DMS153 (cell line): ENCODE measurements at regions not wholly inside any gene's neighbourhood (a gene's known extent, or its start where the extent isn't known, plus 50 kb on each side); places are given as distances from the start of the nearest gene placed in this dataset.
"Not testable (repeated sequence)": the region's sequence is repeated elsewhere in the genome, so short reads cannot be mapped to it uniquely, and the experiment has no call there.

Experiments used
- DNase-seq: peaks from one replicate; lab custom pipeline; 2025; lab: John Stamatoyannopoulos, UW

DNA sequence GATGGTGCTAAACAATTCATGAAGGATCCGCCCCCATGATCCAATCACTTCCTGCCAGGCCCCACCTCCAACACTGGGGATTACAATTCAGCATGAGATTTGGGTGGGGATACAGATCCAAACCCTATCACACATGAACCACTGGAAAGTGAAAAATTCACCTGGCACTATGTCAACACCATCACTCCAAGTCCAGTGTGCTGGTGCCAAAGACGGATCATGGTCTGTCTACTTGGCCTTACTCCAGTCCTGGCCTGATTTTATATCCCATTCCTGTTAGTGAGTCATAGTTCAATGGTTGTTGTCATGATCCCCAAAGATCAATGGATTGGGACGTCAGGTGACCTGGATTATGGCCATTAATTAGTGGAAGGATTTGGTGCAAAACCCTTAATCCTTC, 147.4 kb upstream of the RPS23 start:
- no peak for DNase-seq

DNA sequence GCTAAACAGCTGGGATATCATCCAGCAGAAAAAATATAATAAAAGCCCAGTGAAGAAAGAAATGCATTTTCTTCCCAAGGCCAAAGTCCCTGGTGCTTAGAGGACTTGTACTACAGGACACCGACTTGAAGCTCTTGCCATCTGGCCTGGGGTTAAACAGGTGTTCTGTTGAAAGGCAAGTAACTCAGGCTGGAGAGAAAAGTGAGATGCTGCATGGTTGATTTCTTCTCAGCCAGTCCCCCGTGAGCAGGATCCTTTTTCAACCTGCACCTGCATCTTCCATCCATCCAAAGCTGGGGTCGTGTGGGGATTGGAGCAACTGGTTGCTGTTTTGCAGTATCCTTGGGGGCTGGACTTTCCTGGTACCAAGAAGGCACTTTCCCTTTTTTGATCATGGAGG, 146.1 kb upstream of the RPS23 start:
- DNase-seq: no peak

DNA sequence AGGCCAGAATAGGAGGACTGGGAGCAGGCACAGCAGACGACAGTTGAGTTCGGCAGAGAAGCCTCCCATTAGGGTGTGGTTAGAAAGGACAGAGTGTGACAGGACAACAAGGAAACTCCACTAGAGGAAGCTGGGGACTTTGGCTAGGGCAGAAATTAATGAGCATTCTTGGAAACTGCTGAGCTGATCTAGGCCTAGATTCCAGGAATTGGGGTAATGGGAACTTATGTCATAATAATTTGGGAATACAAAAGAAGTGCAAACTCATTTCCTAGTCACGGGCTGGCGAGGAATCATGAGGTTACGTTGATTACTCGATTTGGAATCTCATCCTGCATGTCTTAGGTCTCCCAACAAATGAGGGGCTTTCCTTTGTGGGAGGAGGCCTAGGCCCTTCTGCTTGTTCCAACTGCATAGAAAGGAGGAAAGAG, 144.6 kb upstream of the RPS23 start:
- no peak for DNase-seq

DNA sequence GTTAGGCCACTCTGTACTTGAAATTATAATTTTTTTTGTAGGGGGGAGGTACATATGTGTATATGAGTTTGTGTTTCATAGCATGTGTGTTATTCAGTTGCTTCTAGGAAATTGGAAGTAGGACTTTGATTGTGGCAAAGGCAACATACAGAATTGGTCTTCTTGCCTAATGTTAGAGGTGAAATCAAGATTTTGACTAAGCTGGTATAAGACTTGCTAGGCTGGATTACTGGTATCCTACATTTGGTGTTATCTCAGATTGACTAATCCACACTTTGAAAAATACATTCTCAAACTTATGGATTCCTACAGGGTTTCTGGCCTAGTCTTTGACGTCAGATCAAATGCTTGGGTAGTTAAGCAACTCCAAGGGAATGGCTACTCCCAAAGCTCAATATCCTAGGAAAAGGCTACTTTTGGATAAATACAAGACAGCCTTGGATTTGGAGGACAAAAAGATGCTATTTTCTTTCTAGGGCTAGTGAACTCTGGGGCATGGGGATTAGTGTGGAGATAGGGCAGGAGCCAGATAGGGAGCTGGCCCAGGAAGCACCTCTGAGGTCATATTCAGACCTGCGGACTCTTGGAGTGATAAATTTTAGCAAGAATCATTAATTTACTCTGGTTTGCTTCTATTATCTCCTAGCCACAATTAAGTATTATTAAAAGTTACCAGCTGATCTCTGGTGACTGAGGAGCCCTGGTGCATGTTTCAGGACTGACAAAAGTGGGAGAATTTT, 144.0 kb upstream of the RPS23 start:
- DNase-seq: no peak

DNA sequence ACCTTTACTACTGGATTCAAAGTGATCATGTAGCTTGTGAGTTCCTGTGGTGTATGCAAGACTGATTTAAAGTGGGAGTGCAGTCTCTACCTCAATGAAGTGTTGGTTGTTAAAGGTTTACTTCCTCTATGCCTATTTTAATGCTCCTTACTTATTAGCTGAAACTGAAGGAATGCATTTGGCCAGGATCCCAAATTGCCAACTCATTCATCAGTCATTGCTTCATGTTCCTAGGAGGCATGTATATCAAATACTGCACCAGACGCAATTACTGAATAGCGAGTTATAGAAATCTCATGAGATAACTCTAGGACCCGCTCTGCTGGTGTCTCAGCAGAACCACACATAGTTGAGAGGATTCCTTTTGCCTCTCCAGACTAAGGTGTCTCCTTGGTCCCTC, 143.0 kb upstream of the RPS23 start:
- DNase-seq: no peak

DNA sequence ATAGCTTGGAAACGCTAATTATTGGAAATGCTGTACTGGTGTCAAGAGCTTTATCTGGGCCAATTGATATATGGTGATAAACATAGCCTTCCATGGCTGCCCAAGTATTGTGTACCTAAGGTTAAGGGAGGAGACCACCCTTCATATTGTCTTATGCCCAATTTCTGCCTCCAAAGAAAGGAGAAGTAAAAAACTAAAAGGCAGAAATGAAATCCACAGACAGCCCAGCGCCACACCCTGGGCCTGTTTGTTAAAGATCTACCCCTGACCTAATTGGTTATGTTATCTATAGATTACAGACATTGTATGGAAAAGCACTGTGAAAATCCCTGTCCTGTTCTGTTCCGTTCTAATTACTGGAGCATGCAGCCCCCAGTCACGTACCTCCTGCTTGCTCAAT, 142.4 kb upstream of the RPS23 start:
- DNase-seq: not testable (repeated sequence)

DNA sequence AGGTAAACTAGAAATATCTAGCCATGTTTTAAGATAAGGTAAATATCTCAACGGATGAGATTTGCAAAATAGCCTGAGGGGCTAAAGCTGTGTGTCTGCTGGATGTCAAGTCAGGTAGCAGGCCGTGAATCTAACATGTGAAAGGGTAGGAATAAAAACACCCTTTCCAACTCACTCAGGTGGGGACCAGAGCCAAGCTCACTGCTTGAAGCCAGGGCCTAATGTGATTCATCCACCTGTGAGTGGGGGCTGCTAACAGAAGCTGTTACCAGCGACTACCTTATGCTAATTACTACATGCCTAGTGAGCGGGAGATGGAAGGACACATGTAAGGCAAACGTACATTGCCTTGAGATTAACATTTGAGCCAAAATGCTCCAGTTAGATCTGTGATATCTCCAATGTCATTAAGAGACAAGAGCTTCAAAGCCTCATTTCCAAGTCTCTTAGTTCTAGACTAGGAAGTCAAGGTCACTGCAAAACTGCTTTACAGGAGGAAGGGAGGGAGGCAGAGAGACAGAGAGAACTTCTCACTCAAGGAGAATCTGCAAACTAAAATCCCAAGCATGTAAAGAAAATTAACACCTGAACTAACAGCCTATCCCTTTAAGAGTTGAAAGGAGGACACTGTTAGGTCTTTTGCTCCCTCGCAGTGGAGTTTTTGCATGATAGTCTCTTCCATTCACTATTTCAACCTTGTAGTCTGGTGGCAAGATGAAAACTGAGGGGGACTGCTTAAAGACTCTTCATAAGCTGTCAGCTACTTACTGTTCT, 141.6 kb upstream of the RPS23 start:
- DNase-seq: no peak

DNA sequence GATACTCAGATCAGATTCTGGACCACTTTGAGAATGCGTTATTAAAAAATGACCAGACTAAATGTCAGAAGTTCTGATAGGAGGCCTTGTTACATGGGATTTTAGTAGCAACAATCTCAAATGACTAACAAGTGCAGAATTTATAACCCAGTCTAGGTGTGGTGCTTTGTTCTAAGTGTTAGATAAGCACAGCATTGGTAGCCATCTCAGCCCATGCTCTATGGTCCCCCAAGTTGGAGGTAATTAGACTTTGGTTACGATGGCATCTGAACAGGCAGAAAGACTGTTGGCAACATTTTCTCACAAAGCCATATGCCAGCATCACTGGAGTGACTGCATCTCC, 140.4 kb upstream of the RPS23 start:
- no peak for DNase-seq

DNA sequence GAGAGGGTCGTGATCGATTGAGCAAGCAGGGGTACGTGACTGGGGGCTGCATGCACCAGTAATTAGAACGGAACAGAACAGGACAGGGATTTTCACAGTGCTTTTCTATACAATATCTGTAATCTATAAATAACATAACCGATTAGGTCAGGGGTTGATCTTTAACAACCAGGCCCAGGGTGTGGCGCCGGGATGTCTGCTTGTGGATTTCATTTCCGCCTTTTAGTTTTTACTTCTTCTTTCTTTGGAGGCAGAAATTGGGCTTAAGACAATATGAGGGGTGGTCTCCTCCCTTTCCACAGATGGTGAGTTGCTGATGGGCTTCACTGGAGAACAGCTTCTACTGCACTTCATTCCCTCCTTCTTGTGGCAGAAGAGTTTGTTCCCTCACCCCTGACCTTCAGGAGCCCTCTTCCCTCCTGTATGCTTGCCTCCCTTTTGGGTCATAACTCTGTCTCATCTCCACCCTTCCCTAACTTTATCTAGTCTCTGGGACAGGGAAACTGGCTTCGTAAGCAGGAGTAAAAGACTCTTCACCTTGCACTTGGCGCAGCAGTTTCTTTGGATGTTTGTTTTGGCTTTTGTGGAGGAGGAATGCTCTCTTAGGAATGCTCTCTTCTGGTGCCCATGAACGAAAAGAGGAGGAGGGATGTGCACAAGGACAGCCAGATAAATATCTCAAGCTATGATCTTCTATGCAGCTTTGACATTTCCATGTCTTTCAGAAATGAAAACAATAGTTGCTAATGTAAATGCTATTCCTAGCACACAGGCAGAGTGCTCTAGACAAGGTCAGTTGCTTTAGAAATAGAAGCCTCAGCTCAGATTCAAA, 139.8 kb upstream of the RPS23 start:
- no peak for DNase-seq

DNA sequence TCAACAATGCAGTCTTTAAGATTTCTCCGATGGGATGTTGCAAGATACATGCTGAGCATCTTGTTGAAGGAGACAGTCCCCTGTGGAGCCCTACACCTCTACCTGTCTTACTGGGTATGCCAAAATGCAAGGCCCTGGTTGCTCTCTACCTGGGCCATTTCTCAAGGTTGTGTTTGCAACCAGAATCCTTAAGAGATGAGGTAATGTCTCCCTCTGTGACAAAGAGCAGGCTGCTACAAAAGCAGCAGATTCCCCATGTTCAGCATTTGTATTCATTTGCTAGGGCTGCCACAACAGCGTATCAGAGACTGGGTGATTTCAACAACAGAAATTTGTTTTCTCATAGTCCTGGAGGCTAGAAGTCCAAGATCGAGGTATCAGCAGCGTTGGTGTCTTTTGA, 138.4 kb upstream of the RPS23 start:
- DNase-seq: no peak

DNA sequence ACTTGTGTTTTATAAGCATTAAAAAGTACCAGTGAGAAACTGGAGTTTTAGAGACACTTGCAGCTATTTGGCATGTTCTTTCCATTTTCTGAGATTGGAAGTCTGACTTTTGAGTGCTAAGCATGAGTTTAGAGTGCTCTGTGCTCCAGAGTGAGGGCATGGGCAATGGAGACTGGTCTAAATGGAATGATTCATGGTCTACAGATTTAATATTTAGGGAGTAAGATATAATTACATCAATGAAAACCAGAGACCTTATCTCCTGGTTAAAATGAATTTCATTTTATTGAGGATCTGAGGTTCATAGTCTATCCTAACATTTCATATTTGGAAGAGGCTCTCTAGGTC, 135.9 kb upstream of the RPS23 start:
- DNase-seq: no peak

DNA sequence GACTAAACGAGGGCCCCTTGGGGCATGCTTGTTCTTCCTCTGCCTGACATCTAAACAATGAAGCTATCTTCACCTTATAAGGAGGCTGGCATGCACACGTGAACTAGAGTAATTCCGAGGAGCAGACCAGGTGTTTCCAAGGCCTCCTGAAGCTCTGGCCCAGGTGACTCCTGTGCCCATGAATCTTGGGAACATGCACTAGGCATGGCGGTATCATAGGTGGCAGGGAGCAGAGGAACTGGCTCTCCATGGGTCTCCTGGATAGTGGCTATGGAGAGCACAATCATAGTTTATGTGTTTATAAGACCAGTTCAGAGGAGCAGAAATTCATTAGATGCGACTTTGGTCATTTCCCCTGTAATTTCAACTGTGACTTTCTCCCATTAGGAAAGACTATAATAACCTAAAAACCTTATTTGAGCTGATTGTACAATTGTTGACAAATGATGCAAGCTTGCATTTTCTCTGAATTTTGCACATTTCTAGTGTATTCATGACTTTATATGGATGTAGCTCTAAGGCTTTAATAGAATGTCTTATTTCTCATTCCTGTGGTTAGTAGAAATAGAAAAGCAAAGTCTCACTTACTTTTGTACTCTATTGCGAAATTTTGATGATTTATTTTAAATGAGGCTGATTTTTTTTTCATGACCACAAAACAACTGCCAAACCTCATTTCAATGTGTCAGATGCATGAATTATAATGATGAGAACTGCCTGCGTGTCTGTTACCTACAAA, 135.3 kb upstream of the RPS23 start:
- no peak for DNase-seq

DNA sequence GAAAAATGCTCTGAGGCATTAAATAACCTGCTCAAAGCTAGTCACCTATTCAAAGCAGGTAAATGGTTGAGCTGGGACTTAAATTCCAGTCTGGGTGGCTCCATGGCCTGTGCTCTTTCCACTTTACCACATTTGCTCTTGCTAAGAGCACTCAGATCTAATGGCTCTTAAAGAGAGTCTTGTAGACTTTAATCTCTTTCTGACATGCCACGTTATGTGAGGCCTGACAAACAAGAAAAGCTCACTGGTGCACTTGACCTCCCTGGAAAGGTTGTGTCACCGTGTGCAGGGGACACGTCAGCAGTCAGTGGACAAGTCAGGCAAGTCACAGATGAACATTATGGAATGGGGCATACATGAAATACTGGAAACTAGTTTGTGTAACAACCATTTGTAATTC, 129.9 kb upstream of the RPS23 start:
- no peak for DNase-seq

DNA sequence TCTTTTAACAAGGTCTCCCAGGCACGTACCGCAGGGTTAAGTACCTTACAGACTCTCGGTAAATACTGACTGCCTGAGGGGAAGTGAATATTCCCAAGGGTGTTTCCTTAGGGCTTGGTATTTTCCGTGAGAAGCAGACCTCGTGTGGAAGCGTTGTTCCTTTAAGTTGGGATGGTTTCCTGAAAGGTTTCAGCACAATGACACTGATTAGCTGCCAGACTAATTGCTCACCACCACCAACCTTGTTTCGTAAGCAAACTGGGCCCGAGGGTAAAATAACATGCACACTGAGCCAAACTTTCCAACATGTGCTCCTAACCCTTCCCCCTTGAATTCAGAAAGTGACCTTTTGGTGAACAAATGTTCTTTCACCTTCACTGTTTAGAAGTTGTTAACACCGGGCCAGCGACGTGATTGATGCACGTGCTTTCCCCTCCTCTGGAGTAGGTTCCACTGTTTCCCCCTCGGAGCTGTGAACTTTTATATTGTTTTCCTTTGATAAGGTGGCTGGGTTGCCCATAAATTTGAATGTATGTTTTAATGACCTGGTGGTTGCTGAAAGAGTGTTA, 128.1 kb upstream of the RPS23 start:
- DNase-seq: no peak

DNA sequence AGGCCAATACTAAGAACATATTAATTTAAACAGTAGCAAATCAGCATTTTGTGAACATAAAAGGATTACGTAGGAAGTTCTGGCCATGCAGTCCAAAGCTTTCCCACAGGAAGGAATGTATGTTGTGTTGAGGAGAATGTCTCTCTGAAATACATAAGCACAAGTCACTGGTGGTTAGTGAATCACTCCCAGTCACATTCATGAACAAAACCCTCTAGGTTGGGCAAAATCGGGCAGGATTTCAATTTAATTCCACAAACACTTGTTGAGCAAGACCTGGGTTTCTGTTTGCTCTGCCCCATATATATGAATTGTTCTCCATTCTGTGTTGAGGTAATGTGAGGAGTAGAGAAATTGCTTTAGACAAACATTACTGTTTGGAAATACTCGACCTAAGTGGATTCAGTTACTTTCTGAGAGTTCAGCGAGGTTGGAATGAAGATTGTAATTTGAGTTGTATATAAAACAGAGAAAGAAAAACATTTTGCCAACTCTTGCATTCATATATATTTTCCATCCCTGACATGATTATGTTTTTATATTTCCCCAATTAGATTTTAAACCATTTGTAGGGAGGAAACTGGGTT, 127.6 kb upstream of the RPS23 start:
- DNase-seq: no peak

DNA sequence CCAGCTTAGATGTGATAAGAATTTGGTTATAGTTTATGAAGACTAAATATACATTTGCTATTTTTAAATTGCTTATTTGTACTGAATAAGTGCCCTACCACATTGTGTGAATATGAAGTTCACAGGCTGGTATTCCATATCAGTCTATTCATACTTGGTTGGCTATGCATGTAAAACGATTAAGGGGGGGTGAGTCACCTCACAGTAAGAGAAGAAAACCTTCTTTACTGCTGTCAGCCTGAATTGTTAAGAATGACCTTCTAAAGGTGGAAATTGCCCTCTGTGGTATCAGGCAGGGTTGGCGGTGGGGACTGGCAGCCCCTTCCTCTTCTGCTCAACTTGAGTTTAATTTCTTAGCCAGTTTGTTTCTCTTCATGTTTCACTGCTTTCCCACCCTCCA, 127.0 kb upstream of the RPS23 start:
- DNase-seq: no peak

DNA sequence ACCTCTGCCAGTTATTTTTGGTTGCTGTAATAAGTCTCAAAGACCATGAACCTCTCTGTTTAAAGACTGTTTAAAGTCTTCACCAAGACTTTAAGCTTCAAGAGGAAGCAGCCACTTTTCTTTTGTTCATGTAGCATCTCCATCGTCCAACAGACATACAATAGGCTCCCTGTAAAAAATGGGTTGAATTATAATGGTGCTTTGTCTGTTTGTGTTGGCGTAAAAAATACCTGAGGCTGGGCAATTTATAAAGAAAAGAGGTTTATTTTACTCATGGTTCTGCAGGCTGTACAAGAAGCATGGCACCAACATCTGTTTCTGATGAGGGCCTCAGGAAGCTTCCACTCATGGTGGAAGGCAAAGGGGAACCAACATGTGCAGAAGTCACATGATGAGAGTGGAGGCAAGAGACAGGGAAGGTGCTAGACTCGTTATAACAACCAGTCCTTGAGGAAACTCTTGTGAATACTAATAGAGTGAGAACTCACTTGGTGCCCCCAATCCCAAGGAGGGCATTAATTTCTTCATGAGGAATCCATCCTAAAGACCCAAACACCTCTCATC, 126.3 kb upstream of the RPS23 start:
- DNase-seq: no peak

DNA sequence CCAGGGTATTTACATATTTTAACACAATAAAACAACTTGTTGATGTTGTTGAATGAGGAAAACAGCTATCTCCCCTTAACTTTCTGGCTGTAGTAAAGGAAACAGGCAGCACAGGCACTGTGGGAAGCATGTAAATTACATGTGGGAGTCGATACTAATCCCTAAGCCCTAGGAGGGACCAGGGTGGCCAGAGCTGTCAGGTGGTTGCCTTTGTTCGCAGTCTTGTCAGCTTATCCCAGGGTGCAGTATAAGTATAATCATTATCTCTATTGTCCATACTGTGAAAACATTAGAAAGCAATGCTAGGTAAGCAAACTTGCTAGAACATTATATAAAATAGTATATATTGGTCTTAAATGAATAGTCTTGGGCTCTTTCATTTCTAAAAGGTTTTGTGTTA, 125.6 kb upstream of the RPS23 start:
- DNase-seq: no peak

DNA sequence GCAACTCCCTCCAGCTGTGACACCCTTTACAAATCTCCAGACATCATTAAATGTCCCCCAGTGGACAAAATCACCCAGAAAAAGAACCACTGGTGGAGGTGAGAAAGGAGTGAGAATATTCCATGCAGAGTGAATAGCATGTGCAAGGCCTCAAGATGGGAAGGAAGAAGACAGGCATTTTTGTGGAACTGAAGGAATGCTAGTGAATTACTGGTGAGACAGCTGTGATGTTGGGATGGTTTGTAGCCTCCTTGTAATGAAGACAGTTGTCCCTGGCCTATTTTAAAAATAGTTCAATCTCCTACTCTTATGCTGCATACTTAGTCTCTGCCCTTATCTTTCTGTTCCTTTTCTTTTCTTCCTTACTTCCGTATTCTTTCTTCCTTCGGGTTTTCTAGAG, 124.9 kb upstream of the RPS23 start:
- no peak for DNase-seq

DNA sequence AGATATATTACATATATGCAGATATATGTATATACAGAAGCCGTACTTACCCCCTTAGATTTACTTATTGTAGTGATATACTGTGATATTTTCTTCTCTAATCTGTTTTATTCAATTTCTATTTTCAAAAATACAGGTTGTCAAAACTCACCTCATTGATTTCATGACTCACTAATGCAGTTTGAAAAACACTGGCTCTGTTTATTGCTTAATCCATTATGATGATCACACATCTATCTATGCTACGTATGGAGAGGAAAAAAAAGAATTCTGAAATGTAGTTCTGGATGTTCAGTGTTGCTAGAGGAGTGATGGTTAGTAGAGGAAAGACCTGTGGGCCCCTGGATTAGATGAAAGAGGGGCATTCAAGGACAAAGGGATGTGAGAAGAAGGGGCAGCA, 121.0 kb upstream of the RPS23 start:
- no peak for DNase-seq

DNA sequence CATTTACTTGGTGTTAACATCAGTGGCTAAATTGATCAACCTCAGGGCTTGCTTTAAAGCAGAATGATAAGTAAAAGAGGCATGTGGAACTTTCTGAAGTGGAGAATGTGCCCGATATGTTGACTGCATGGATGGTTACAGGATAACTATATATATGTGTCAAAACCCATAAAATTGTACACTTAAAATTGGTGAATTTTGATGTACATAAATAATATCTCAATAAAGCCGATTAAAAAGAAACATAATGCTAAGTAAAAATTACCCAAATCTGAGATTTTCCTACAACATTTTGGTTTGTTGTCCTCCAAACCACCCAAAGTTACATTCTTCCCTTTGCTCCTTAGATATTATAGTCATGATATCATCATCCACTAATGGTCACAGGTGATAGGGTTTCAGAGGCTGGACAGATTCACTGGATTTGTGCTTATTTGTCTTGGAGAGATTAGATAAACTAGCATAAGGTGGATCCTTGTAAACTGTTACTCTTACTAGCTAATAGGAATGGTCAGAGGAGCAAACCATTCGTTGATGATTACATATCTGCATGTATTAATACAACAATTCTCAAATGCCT, 119.7 kb upstream of the RPS23 start:
- DNase-seq: no peak
